ENCODE measurements at regions not wholly inside any gene's neighbourhood (a gene's known extent, or its start where the extent isn't known, plus 50 kb on each side); places are given as distances from the start of the nearest gene placed in this dataset.

- no peak for DNase-seq
Observed at GRCh38 chr13:104318121-104318520, 1251.9 kb upstream of the SLC10A2 start.

GRCh38 chr13:104315606-104316005, 1249.4 kb upstream of the SLC10A2 start:
- DNase-seq, result no peak

- DNase-seq, result no peak
Observed at GRCh38 chr13:104314926-104315535, 1248.8 kb upstream of the SLC10A2 start.

GRCh38 chr13:104314321-104314720, 1248.1 kb upstream of the SLC10A2 start:
- DNase-seq, result no peak

GRCh38 chr13:104310861-104311260, 1244.6 kb upstream of the SLC10A2 start:
- no peak for DNase-seq

- no peak for DNase-seq
Observed at GRCh38 chr13:104309431-104309830, 1243.2 kb upstream of the SLC10A2 start.

- DNase-seq, result no peak
Observed at GRCh38 chr13:104301171-104301975, 1235.2 kb upstream of the SLC10A2 start.

- DNase-seq, result no peak
Observed at GRCh38 chr13:104297075-104297474, 1230.9 kb upstream of the SLC10A2 start.

GRCh38 chr13:104296286-104296685, 1230.1 kb upstream of the SLC10A2 start:
- no peak for DNase-seq

GRCh38 chr13:104295537-104295936, 1229.3 kb upstream of the SLC10A2 start:
- no peak for DNase-seq

- DNase-seq, result no peak
Observed at GRCh38 chr13:104289400-104289799, 1223.2 kb upstream of the SLC10A2 start.

GRCh38 chr13:104288496-104288895, 1222.3 kb upstream of the SLC10A2 start:
- no peak for DNase-seq

GRCh38 chr13:104286566-104287290, 1220.5 kb upstream of the SLC10A2 start:
- DNase-seq, result no peak

GRCh38 chr13:104281910-104282309, 1215.7 kb upstream of the SLC10A2 start:
- no peak for DNase-seq

GRCh38 chr13:104270731-104271130, 1204.5 kb upstream of the SLC10A2 start:
- no peak for DNase-seq

- no peak for DNase-seq
Observed at GRCh38 chr13:104267206-104267811, 1201.1 kb upstream of the SLC10A2 start.

GRCh38 chr13:104256701-104257100, 1190.5 kb upstream of the SLC10A2 start:
- no peak for DNase-seq

GRCh38 chr13:104253063-104253680, 1187.0 kb upstream of the SLC10A2 start:
- DNase-seq, result no peak

- DNase-seq, result no peak
Observed at GRCh38 chr13:104251931-104252330, 1185.7 kb upstream of the SLC10A2 start.

GRCh38 chr13:104246955-104247354, 1180.7 kb upstream of the SLC10A2 start:
- DNase-seq, result no peak

GRCh38 chr13:104206450-104207044, 1140.3 kb upstream of the SLC10A2 start:
- no peak for DNase-seq

- no peak for DNase-seq
Observed at GRCh38 chr13:104204177-104204576, 1138.0 kb upstream of the SLC10A2 start.

GRCh38 chr13:104198801-104199200, 1132.6 kb upstream of the SLC10A2 start:
- DNase-seq, result no peak

All from CD4-positive, alpha-beta T cell treated with Interleukin-1 beta for 1 hour (primary cell).